Mammary epithelial cell (primary cell): ENCODE measurements at regions not wholly inside any gene's neighbourhood (a gene's known extent, or its start where the extent isn't known, plus 50 kb on each side); places are given as distances from the start of the nearest gene placed in this dataset.

ENCODE experiments used
- CTCF ChIP-seq, 2 donors: IDR thresholded peaks in 1 of 2; conservative IDR thresholded peaks in 1 of 2; 2 replicates each; pipeline ENCODE4 v1.5.1; 2011 to 2012; ENCODE audit warnings: inconsistent platforms in 2 of 2, low read length in 2 of 2, mild to moderate bottlenecking in 2 of 2, control low read depth in 1 of 2, low read depth in 1 of 2; ENCODE audit not compliant: insufficient read depth in 1 of 2; ENCODE audit errors: extremely low read depth in 1 of 2
- EZH2 ChIP-seq: IDR thresholded peaks from 2 replicates; pipeline ENCODE4 v1.6.1; 2012; ENCODE audit warnings: low read length, inconsistent platforms, borderline replicate concordance

DNA sequence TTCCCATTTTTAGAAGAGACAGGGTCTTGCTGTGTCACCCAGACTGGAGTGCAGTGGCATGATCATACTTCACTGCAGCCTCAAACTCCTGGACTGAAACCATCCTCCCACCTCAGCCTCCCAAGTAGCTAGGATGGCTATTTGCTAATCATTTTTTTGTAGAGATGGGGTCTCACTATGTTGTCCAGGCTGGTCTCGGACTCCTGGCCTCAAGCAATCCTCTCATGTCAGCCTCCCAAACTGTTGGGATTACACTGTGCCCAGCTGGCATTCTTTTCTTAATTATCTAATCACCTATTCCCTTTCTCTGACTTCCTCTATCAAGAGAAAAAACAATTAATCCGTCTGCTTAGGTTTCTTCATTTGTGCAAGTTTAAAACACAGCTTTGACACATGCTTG is 172.5 kb upstream of the TRIM24 start:
- no peak for TF ChIP-seq EZH2
- TF ChIP-seq CTCF (conservative IDR thresholded peaks at IDR 0.05 in 1 of 2, IDR thresholded peaks at IDR 0.05 in 1 of 2; ENCODE audit: extremely low read depth in 1 of 2, insufficient read depth in 1 of 2, low read depth in 1 of 2, low read length in 2 of 2): no peak
